SK-N-SH (cell line): ENCODE measurements at regions not wholly inside any gene's neighbourhood (a gene's known extent, or its start where the extent isn't known, plus 50 kb on each side); places are given as distances from the start of the nearest gene placed in this dataset.

Experiments
- CTCF ChIP-seq: fragments of 200-600 bp; sonication (generic); IDR thresholded peaks from 2 replicates; pipeline ENCODE4 v1.6.1; 2017; ENCODE audit warnings: antibody characterized with exemption, mild to moderate bottlenecking, moderate library complexity
- EZH2phosphoT487 ChIP-seq: fragments of 200-600 bp; sonication (generic); IDR thresholded peaks from 2 replicates; pipeline ENCODE4 v1.6.1; 2017; ENCODE audit warnings: low read depth, mixed run types, mild to moderate bottlenecking, antibody characterized with exemption, moderate library complexity, borderline replicate concordance
- GATA2 ChIP-seq: sonication (generic); formaldehyde crosslinking; IDR thresholded peaks from 2 replicates; pipeline ENCODE4 v1.5.0; 2020; ENCODE audit warnings: mild to moderate bottlenecking, missing genetic modification reagents
- JUND ChIP-seq: IDR thresholded peaks from 2 replicates; pipeline ENCODE4 v1.4.0; 2012
- NRF1 ChIP-seq: IDR thresholded peaks from 2 replicates; pipeline ENCODE4 v1.6.1; 2012; ENCODE audit warnings: low read depth, mild to moderate bottlenecking, low read length
- RCOR1 ChIP-seq: fragments of 150-350 bp; IDR thresholded peaks from 2 replicates; pipeline ENCODE4 v1.6.1; 2017; ENCODE audit warnings: antibody characterized with exemption, low read length
- REST ChIP-seq: IDR thresholded peaks from 2 replicates; pipeline ENCODE4 v1.6.1; 2012; ENCODE audit warnings: mild to moderate bottlenecking, low read depth, low read length, moderate library complexity
- RXRA ChIP-seq: IDR thresholded peaks from 2 replicates; pipeline ENCODE4 v1.4.0; 2012; ENCODE audit warnings: low read depth, mild to moderate bottlenecking, borderline replicate concordance
- USF1 ChIP-seq: IDR thresholded peaks from 2 replicates; pipeline ENCODE4 v1.4.0; 2012; ENCODE audit warnings: low read depth, borderline replicate concordance
- YY1 ChIP-seq: IDR thresholded peaks from 2 replicates; pipeline ENCODE4 v1.4.0; 2012; ENCODE audit warnings: low read depth, mild to moderate bottlenecking

DNA sequence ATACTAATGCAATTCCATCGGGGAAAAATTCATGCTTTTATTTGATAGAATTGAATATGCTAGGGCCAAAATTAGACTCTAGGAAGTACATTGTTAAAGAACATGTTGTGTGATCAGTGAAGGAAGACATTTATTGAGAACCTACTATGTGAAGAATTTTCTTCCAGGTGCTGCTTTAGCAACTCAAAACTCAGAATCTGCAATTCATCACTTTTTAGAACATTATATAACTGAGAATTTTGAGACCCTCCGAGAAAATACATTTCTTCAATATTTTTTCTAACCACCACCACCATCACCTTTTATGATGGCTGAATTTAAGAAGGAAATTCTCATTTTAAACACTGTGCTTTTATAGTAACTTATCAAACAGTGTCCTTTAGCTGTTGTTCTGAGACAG is 315.2 kb downstream of the FIGN start:
- TF ChIP-seq REST (no peak), RCOR1 (no peak), CTCF (no peak), NRF1 (no peak), USF1 (no peak), JUND (no peak), YY1 (no peak), RXRA (no peak), GATA2 (no peak), EZH2phosphoT487 (no peak)
